ACC112 (cell line): ENCODE measurements at regions not wholly inside any gene's neighbourhood (a gene's known extent, or its start where the extent isn't known, plus 50 kb on each side); places are given as distances from the start of the nearest gene placed in this dataset.

Source experiments
- H2AFZ ChIP-seq: fragments of 200-600 bp; sonication (generic); one replicate; pipeline ENCODE4 v1.6.0; 2017; ENCODE audit warnings: antibody characterized with exemption, low read length; ENCODE audit not compliant: unreplicated experiment
- H3K27ac ChIP-seq: fragments of 200-600 bp; sonication (generic); 2 replicates; pipeline ENCODE4 v1.5.1; 2014; ENCODE audit warnings: low read depth, mild to moderate bottlenecking, antibody characterized with exemption, low read length, moderate library complexity
- H3K27me3 ChIP-seq: fragments of 200-600 bp; sonication (generic); 2 replicates; pipeline ENCODE4 v1.6.1; 2014; ENCODE audit warnings: mild to moderate bottlenecking, antibody characterized with exemption, low read length, moderate library complexity, mixed read lengths; ENCODE audit not compliant: insufficient read depth
- H3K36me3 ChIP-seq: fragments of 200-600 bp; sonication (generic); 2 replicates; pipeline ENCODE4 v1.6.1; 2016; ENCODE audit warnings: mild to moderate bottlenecking, antibody characterized with exemption, low read length, moderate library complexity, mixed read lengths; ENCODE audit not compliant: insufficient read depth
- H3K4me1 ChIP-seq: fragments of 200-600 bp; sonication (generic); one replicate; pipeline ENCODE4 v1.6.1; 2016; ENCODE audit warnings: low read length, mixed read lengths; ENCODE audit not compliant: insufficient read depth, unreplicated experiment, control insufficient read depth
- H3K4me3 ChIP-seq: fragments of 200-600 bp; sonication (generic); 2 replicates; pipeline ENCODE4 v1.5.1; 2014; ENCODE audit warnings: mild to moderate bottlenecking, low read depth, low read length
- H3K79me2 ChIP-seq: fragments of 200-600 bp; sonication (generic); one replicate; pipeline ENCODE4 v1.6.0; 2016; ENCODE audit warnings: low read length; ENCODE audit not compliant: control insufficient read depth, unreplicated experiment, insufficient read depth

DNA sequence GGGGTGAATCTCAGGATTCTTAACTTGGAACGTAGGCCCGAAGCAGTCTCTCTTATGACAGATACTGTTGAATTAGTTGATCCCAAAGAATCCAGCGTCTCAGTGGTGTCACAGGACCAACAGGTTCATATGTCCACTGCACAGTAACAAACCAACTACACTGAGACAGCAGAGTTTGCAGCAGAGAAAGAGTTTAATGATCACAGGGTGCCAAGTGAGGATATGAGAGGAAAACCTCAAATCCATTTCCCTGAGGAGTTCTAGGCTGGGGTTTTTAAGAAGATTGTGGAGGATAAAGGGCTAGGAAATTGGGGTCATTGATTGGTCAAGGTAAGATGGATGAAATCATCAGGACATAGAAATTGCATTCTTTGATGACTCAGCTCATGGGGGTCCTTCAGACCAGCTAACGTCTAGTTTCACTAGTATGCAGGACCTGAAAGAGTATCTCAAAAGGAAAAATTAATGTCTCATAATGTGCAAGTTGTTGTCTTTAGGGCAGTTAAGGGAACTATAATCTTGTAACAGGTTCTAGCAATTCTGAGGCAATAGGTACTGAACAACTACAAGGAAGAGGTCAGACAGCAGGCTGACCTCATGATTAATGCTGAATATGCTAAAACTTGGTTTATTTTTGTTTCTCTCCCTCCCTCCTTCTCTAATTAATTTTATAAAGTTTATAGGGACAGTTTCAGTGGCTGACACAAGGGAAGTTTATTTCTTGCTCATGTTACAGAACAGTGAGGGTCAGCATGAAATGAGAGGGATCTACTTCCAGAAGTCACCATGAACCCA lies 310.9 kb upstream of the NEBL start:
- H3K27me3 ChIP-seq: peaks cover 5% of the 10 kb centered on the region; the same call in 1 of the 2 replicates
- no peak overlapping the region for H3K4me3 ChIP-seq
- no peak overlapping the region for H2AFZ ChIP-seq
- H3K27ac ChIP-seq: no peak overlapping the region
- H3K79me2 ChIP-seq: no peaks in the 10 kb centered on the region
- H3K4me1 ChIP-seq: no peaks in the 10 kb centered on the region
- H3K36me3 ChIP-seq: no peaks in the 10 kb centered on the region

DNA sequence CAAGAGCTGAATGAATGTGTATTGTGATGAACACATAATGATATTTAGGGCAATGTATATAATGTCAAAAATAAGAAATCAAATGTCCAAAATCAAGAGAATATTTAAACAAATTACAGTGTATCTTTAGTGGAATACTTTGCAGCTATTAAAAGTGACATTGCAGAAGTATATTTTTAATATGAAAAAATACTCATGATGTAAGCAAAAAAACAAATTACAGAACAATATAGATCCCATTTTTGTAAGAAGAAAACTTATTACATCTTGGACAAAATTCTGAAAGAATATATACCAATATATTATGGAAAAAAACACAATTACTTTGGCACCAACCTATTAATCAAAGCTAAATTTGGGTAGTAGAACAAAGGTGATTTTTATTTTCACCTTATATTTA lies 308.2 kb upstream of the NEBL start:
- Histone ChIP-seq H3K79me2 (no peaks in the 10 kb centered on the region), H3K4me3 (no peak overlapping the region), H2AFZ (no peak overlapping the region), H3K4me1 (no peaks in the 10 kb centered on the region), H3K36me3 (no peaks in the 10 kb centered on the region), H3K27ac (no peak overlapping the region), H3K27me3 (peaks cover 5% of the 10 kb centered on the region; the same call in 1 of the 2 replicates)

DNA sequence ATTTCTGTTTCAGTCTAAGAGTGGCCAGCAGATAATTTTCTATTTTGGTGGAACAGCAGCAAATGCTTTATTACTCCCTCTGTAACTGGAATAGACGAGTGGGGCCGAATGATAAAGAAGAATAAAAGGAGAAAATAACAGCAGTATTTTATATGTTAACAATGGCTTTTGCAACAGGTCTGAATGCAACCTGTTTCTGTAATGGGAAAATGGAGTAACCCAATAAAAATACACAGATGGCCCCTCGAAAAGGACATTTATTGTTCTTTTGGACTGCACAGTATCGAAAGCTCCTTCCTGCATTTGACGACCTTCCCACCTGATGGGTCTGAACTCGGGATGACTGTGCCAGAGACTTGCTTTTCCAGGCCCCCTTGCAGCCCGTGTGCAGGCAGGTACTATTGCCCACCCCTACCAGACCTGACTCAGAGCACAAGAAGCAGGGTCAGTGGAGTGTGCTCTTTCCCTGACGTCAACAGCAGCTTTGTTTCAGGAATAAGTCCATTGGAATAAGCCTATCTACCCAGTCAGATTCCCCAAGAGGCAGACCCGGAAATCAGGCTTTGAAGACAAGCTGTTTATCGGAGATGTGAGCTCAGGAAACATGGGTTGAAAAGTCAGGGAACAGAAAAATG lies 306.5 kb upstream of the NEBL start:
- Histone ChIP-seq H3K4me1 (no peaks in the 10 kb centered on the region), H2AFZ (no peak overlapping the region), H3K27me3 (peaks cover 5% of the 10 kb centered on the region; the same call in 1 of the 2 replicates), H3K4me3 (no peak overlapping the region), H3K36me3 (no peaks in the 10 kb centered on the region), H3K27ac (no peak overlapping the region), H3K79me2 (no peaks in the 10 kb centered on the region)

DNA sequence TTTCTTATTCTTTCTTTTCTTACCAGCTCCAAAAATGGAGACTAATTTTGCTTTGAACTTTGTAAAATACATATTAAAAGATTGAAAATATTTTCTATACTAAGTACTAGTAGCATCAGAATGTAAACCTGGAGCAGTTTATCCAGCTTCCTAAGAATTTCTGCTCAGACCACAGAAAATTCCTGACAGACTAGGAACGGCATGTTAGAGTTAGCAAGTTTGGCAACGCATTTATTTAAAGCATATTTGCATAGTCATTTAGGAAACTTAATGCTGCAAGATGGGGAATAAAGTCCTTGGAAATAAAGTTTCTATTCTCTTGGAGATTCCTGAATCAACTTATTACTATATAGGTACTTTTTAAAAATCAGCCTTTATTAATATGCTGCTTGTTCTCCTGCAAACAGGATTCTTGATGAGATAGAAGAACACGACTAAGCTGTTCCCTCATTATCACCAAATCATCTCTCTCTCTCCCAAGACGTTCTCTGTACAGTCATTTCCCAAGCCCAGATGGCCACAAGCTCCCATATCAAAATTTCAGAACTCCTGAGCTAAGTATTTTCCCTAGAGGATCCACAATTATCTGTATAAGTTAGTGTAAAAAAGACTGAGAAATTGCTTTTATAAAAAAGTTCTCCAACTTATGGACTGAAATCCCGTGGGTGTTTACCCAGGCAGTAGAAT lies 305.8 kb upstream of the NEBL start:
- H3K4me1 ChIP-seq: no peaks in the 10 kb centered on the region
- no peaks in the 10 kb centered on the region for H3K79me2 ChIP-seq
- H3K4me3 ChIP-seq: no peak overlapping the region
- H3K36me3 ChIP-seq: no peaks in the 10 kb centered on the region
- peaks cover 5% of the 10 kb centered on the region; the same call in 1 of the 2 replicates for H3K27me3 ChIP-seq
- H2AFZ ChIP-seq: no peak overlapping the region
- no peak overlapping the region for H3K27ac ChIP-seq

DNA sequence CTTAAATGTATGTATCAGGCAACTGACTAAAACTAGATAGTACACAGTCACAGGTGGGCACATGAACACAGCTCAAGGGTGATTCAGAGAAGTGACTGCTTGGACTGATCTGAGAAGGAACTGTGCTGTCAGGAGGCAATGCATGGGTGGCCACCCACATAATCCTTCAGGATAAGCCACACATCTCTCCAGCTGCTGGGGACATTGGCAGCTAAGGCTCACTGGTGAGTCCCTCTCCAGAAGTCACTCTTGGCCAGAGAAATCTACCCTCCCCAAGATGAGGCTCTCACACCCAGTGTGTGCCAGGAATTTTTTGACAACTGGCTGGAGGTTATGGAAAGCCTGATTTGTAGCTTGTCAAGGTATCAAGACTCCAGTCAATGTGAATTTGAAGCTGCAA lies 302.4 kb upstream of the NEBL start:
- H2AFZ ChIP-seq: no peak overlapping the region
- peaks cover 2% of the 10 kb centered on the region; the same call in 1 of the 2 replicates for H3K27me3 ChIP-seq
- H3K36me3 ChIP-seq: no peaks in the 10 kb centered on the region
- no peaks in the 10 kb centered on the region for H3K79me2 ChIP-seq
- H3K4me1 ChIP-seq: peaks cover 12% of the 10 kb centered on the region
- H3K4me3 ChIP-seq: no peak overlapping the region
- H3K27ac ChIP-seq: no peak overlapping the region

DNA sequence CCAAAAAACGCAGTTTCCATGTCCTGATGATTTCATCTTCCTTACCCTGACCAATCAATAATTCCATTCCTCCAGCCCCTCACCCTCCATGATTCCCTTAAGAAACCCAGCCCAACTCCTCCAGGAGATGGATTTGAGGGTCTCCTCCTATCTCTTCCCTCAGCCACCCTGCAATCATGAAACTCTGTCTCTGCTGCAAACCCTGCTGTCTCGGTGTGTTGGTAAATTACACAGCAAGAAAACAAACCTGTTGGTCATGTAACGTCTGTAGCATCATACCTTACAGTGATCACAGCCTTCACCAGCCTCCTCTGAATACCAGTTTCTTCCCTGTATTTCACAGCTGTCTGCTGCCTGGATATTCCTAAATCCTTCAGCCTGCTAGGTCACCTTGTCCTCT lies 300.7 kb upstream of the NEBL start:
- no peaks in the 10 kb centered on the region for H3K27me3 ChIP-seq
- H3K79me2 ChIP-seq: no peaks in the 10 kb centered on the region
- no peak overlapping the region for H3K27ac ChIP-seq
- no peak overlapping the region for H2AFZ ChIP-seq
- peaks cover 14% of the 10 kb centered on the region for H3K4me1 ChIP-seq
- H3K4me3 ChIP-seq: no peak overlapping the region
- no peaks in the 10 kb centered on the region for H3K36me3 ChIP-seq

DNA sequence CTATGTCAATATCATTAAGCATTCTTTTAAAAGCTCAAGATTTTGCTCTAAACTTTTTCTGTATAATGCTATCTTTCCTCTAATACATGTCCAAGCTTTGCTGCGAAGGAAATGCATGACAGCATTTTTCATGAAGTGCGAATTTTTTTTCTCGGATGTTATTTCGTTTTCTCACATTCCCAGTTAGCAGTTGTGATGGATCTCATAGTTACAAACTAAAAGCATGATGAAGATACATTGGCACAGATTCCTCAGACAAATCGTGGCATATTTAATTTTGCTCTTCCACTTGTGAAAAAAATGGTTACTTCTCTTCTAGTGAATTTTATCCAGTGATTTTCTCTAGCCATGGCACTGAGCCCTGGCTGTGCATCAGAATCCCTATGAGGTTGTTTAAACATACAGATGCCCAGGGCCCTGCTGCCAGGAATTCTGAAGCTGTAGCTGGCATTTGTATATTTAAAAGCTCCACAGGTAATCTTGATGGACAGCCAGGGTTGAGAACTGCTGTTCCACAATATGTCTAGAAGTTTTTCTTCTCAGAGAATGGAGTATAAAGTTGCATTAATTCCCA lies 299.8 kb upstream of the NEBL start:
- Histone ChIP-seq H3K27me3 (no peaks in the 10 kb centered on the region), H3K27ac (no peak overlapping the region), H3K4me3 (no peak overlapping the region), H3K79me2 (no peaks in the 10 kb centered on the region), H2AFZ (no peak overlapping the region), H3K4me1 (peaks cover 14% of the 10 kb centered on the region), H3K36me3 (no peaks in the 10 kb centered on the region)

DNA sequence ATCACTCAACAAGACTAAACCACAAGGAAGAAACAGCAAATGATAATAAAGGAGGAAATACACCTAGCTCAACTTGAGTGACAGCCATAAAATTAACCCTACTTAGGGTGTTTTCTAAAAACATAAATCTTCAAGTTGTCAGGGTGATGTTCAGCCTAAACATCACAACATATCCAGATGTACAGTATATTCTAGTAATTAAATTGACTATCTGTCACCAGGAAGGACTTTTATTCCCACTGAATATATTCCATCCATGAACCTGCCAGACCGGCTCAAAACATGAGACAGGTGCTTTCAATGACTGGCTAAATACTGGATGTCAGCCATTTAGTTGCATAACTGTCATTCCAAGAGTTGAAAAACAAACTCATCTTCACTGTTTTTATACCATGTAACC lies 298.1 kb upstream of the NEBL start:
- Histone ChIP-seq H3K4me3 (no peak overlapping the region), H3K4me1 (peaks cover 14% of the 10 kb centered on the region), H3K79me2 (no peaks in the 10 kb centered on the region), H3K36me3 (no peaks in the 10 kb centered on the region), H2AFZ (no peak overlapping the region), H3K27ac (peak overlapping the region; percentile 17; the same call in 1 of the 2 replicates), H3K27me3 (no peaks in the 10 kb centered on the region)

DNA sequence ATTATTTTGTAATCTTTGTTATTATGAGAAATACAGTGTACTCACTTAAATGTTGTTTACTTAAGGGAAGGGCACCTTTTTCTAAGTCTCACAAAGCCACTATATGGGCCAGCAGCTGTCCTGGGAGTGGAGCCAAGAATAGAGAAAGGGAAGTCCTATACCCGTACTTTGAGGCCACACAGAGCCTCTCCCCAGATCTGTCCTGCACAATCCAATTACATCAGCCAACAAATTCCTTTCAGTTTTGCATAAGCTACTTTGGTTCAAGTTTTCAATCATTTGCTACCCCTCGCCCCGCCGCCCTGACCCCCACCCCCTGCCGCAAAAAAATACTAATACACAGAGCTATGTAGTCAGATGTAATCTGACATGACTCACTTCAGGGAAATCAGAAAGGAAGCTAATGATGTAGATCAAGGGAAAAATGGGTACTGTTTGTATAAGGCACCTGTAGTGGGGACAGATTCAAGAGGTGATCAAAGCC lies 297.4 kb upstream of the NEBL start:
- Histone ChIP-seq H3K4me1 (peaks cover 14% of the 10 kb centered on the region), H2AFZ (no peak overlapping the region), H3K36me3 (no peaks in the 10 kb centered on the region), H3K27me3 (no peaks in the 10 kb centered on the region), H3K79me2 (no peaks in the 10 kb centered on the region), H3K27ac (peak overlapping the region; percentile 17), H3K4me3 (peak overlapping the region; percentile 34; the same call in 1 of the 2 replicates)

DNA sequence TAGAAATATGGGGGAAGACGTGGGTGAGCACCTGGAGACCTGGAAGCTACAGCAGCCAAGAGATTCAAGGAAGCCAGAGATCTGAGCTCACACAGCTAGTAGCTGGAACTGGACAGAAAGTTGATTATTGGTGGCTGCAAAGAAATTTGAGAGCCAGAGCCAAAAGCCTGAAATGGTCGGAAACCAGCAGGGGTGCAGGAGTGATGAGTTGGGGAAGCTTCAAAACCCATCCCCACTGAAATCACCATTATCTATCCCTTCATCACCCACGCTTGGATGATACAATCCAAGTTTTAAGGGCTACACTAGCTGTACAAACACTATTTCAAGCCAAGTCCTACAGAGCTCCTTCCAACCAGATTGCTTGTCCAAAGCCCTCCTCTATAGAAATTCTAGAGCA lies 296.1 kb upstream of the NEBL start:
- no peaks in the 10 kb centered on the region for H3K79me2 ChIP-seq
- H3K36me3 ChIP-seq: no peaks in the 10 kb centered on the region
- no peaks in the 10 kb centered on the region for H3K27me3 ChIP-seq
- H3K4me3 ChIP-seq: no peak overlapping the region
- H3K27ac ChIP-seq: no peak overlapping the region
- no peak overlapping the region for H2AFZ ChIP-seq
- H3K4me1 ChIP-seq: peaks cover 14% of the 10 kb centered on the region
